Fibroblast of the aortic adventitia (primary cell): ENCODE measurements at regions not wholly inside any gene's neighbourhood (a gene's known extent, or its start where the extent isn't known, plus 50 kb on each side); places are given as distances from the start of the nearest gene placed in this dataset.

ENCODE experiments used
- DNase-seq: peaks from one replicate; pipeline ENCODE4 v3.0.0-alpha.2; 2010; ENCODE audit warnings: low read depth
- H3K4me3 ChIP-seq: 2 replicates; pipeline ENCODE4 v1.5.1; 2011; ENCODE audit warnings: low read depth, mild to moderate bottlenecking, control low read depth, low read length, moderate library complexity
- TF ChIP-seq, protein P1 (sequence below): IDR thresholded peaks from 2 replicates; pipeline ENCODE4 v1.5.1; 2011; ENCODE audit warnings: mild to moderate bottlenecking, low read length, control low read depth, inconsistent platforms; ENCODE audit not compliant: insufficient read depth

DNA sequence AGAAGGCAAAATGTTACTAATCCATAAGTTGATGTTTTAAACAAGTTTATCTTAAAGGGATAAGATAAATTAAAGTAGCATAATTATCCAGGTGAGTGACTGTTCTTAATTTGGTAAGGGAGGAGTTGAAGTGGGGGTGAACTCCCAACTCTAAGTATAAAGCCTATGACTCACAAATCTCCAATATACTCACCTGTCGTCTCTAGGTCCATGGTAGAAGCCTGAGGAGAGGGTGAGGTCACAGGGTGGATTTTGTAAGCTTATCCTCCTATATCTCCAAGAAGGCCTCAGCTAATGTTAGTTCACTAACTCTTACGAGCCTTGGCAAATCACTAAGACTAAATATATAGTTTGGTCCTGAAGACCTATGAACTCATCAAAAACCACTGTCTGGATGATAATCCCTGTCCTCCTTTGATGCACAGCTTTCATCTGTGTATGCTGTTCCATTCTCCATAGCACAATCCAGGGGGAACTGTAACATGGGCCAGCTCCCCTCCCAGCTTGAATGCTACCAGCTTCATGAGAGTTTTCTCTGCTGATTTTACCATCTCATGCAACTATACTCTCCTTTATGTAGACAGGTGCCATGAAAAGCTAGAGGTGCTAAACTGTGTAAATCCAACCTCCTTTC lies 158.7 kb downstream of the BTC start:
- TF ChIP-seq, protein P1, sequence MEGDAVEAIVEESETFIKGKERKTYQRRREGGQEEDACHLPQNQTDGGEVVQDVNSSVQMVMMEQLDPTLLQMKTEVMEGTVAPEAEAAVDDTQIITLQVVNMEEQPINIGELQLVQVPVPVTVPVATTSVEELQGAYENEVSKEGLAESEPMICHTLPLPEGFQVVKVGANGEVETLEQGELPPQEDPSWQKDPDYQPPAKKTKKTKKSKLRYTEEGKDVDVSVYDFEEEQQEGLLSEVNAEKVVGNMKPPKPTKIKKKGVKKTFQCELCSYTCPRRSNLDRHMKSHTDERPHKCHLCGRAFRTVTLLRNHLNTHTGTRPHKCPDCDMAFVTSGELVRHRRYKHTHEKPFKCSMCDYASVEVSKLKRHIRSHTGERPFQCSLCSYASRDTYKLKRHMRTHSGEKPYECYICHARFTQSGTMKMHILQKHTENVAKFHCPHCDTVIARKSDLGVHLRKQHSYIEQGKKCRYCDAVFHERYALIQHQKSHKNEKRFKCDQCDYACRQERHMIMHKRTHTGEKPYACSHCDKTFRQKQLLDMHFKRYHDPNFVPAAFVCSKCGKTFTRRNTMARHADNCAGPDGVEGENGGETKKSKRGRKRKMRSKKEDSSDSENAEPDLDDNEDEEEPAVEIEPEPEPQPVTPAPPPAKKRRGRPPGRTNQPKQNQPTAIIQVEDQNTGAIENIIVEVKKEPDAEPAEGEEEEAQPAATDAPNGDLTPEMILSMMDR, result no peak
- H3K4me3 ChIP-seq, result no peak overlapping the region
- no peak for DNase-seq

DNA sequence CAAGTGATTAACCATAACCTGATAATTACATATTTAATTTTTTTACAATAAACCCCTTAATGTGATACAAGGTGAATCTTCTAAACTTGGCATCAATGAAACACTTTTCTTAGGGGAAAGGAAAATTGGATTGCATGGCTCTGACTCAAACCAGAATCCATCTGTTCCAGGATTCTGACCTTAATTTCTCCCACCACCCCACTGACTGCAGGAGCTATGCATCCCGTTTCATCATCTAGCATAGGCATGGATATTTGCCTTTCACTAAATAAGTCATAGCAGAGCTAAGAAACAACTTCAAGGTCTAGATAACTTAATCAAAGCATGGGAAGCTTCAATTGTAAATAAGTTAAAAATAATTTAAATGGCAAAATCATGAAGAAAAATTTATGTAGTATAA lies 156.3 kb downstream of the BTC start:
- no peak overlapping the region for H3K4me3 ChIP-seq
- TF ChIP-seq, protein P1, result no peak
- DNase-seq, result peak; percentile 41

DNA sequence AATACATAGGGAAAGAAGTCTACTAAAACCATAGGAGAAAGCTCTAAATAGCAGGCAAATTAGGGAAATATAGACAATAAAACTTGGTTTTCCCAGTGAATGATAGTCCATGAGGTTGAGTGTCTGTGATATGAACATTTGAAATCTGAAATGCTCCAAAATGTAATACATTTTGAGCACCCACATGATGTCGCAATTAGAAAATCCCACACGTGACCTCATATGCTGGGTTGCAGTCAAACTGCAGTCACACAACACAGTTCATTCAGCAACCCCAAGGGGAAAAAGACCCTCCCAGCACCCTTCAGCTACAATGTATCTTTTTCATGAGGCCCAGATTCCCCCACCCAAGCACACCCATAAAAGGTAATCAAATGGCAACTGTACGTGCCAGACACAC lies 155.6 kb downstream of the BTC start:
- peak; percentile 37 for DNase-seq
- TF ChIP-seq, protein P1, result no peak
- H3K4me3 ChIP-seq, result no peak overlapping the region

DNA sequence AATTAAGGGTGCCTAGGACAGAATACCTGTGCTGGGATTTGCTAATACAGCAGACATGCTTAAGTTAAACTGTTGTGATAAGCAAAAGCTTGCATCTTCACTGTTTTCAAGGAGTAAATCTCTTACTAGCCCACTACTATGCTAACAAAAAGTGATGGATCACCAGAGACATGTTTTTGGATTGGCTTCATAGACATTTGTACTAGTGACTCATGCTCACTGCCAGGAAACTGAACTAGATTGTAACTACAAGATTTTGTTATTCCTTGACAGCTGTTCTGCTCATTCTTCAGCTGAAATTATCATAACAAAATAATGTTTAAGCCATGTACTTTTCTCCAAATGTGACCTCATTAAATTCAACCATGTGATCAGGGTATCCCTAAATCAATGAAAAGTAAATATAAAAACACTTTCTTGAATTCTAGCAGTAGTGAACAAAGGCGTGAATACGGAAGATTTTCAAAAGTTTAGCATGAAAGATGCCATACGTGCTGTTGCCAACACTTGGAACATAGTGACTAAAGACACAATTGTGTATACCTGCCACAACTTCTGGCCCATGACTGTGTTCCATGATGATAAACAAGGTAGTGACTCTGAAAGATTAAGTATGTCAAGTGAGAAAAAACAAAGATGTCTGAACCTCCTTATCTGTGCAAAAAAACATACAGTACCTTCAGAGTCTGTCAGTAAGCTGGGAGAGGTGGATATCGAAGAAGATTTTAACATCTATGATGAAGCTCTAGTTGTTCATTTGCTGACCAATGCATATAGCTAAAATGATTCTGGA lies 154.0 kb downstream of the BTC start:
- no peak overlapping the region for H3K4me3 ChIP-seq
- TF ChIP-seq, protein P1, result no peak
- peak; percentile 88 for DNase-seq

DNA sequence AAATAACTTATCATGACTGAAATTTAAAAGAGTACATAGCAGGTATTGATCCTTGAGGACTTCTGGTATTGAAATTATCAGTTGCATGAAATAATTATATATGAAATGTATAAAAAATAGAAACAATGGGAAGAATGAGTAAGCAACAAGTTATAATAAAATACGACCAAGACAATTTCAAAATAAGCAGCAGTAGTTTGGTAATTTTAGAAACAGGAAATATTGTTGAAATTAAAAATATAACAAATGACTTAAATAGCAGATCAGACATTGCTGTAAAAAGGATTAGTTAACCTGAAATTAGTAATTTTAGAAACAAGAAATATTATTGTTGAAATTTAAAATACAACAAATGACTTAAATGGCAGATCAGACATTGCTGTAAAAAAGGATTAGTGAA lies 152.3 kb downstream of the BTC start:
- no peak for DNase-seq
- TF ChIP-seq, protein P1, result no peak
- H3K4me3 ChIP-seq, result no peak overlapping the region

DNA sequence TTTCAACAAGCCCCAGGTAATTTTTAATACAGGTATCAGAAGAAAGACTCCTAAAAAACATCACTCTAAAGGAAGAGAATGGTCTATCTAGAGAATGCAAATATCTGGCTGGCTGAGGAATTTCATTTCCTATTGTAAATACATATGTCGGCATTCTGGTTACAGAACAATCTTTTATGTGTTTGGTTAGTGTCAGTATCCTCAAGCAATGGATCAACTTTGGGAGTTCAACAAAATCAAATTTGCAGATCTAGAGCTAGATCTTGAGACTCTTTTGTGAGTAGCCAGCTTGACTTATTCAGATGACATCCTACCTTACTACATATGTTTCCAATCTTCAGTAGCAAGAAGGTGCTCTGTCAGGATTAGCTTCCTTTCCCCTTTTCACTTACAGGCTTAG lies 145.1 kb downstream of the BTC start:
- DNase-seq, result no peak
- TF ChIP-seq, protein P1, result no peak
- H3K4me3 ChIP-seq, result no peak overlapping the region
